ENCODE measurements at regions not wholly inside any gene's neighbourhood (a gene's known extent, or its start where the extent isn't known, plus 50 kb on each side); places are given as distances from the start of the nearest gene placed in this dataset.

DNA sequence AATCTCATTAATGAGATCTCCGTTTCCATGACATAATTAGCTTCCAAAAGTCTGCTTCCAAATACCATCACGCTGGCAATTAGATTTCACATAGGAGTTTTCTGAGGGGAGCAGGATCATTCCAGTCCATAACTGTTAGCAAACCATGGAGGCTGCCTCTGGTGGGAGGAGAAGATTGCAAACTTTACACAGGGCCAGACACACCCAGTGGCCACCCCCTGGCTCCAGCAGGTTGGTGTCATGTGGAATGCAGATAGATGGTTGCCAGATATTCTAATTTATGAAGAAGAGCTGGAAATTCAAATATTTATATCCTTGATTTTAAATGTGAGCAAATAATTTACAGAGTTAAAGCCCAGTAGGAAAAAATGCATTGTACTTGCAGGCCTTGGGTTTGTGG is 164.2 kb downstream of the ICE1 start (continued):
- TF ChIP-seq, protein P1, sequence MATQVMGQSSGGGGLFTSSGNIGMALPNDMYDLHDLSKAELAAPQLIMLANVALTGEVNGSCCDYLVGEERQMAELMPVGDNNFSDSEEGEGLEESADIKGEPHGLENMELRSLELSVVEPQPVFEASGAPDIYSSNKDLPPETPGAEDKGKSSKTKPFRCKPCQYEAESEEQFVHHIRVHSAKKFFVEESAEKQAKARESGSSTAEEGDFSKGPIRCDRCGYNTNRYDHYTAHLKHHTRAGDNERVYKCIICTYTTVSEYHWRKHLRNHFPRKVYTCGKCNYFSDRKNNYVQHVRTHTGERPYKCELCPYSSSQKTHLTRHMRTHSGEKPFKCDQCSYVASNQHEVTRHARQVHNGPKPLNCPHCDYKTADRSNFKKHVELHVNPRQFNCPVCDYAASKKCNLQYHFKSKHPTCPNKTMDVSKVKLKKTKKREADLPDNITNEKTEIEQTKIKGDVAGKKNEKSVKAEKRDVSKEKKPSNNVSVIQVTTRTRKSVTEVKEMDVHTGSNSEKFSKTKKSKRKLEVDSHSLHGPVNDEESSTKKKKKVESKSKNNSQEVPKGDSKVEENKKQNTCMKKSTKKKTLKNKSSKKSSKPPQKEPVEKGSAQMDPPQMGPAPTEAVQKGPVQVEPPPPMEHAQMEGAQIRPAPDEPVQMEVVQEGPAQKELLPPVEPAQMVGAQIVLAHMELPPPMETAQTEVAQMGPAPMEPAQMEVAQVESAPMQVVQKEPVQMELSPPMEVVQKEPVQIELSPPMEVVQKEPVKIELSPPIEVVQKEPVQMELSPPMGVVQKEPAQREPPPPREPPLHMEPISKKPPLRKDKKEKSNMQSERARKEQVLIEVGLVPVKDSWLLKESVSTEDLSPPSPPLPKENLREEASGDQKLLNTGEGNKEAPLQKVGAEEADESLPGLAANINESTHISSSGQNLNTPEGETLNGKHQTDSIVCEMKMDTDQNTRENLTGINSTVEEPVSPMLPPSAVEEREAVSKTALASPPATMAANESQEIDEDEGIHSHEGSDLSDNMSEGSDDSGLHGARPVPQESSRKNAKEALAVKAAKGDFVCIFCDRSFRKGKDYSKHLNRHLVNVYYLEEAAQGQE (tag by site-specific recombination; IDR thresholded peaks at IDR 0.05) = no peak
- no peak for TF ChIP-seq ZBTB48 (tag by site-specific recombination; IDR thresholded peaks at IDR 0.05)
- TF ChIP-seq, protein P2, sequence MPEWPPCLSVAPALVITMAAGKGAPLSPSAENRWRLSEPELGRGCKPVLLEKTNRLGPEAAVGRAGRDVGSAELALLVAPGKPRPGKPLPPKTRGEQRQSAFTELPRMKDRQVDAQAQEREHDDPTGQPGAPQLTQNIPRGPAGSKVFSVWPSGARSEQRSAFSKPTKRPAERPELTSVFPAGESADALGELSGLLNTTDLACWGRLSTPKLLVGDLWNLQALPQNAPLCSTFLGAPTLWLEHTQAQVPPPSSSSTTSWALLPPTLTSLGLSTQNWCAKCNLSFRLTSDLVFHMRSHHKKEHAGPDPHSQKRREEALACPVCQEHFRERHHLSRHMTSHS (tag by site-specific recombination; IDR thresholded peaks at IDR 0.05) = no peak
- no peak for TF ChIP-seq ZNF404 (tag by site-specific recombination; IDR thresholded peaks at IDR 0.05)
- TF ChIP-seq SALL2 (tag by site-specific recombination; IDR thresholded peaks at IDR 0.05; ENCODE audit: borderline replicate concordance) = no peak
- TF ChIP-seq ZNF24 (tag by site-specific recombination; IDR thresholded peaks at IDR 0.05) = no peak
- no peak for TF ChIP-seq ZNF248 (tag by site-specific recombination; IDR thresholded peaks at IDR 0.05)
- TF ChIP-seq ZNF585B (tag by site-specific recombination; IDR thresholded peaks at IDR 0.05) = no peak
- TF ChIP-seq SP3 (tag by site-specific recombination; IDR thresholded peaks at IDR 0.05) = no peak

DNA sequence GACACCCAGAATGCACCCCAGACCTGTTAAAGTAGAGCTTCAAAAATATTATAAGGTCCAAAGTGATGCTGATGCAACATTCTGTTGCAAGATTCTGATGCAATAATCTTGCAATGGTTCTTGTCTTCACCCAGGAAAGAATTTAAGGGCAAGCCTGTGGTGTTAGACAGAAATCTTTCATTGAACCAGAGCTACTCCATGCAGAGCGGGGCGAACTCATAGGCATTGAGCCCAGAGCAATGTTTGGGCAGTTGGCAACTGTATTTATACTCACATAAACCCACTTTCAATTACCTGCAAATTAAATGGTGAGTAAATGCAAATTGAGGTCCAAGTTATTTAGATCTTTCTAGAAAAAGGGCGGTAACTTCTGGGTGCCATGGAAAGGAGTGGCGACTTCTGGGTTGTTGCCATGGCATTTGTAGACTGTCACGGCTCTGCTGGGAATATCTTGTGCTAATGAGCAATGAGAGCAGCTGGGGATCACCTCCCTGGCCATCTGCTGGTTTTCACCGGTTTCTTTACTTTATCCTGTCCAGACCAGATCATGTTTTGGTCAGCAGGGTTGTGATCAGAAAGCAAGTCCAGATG is 163.4 kb downstream of the ICE1 start:
- H3K36me3 ChIP-seq (ENCODE audit: control insufficient read depth in 2 of 2, insufficient read depth in 1 of 2, low read length in 2 of 2) = no peaks in the 10 kb centered on the region
- TF ChIP-seq, protein P3, sequence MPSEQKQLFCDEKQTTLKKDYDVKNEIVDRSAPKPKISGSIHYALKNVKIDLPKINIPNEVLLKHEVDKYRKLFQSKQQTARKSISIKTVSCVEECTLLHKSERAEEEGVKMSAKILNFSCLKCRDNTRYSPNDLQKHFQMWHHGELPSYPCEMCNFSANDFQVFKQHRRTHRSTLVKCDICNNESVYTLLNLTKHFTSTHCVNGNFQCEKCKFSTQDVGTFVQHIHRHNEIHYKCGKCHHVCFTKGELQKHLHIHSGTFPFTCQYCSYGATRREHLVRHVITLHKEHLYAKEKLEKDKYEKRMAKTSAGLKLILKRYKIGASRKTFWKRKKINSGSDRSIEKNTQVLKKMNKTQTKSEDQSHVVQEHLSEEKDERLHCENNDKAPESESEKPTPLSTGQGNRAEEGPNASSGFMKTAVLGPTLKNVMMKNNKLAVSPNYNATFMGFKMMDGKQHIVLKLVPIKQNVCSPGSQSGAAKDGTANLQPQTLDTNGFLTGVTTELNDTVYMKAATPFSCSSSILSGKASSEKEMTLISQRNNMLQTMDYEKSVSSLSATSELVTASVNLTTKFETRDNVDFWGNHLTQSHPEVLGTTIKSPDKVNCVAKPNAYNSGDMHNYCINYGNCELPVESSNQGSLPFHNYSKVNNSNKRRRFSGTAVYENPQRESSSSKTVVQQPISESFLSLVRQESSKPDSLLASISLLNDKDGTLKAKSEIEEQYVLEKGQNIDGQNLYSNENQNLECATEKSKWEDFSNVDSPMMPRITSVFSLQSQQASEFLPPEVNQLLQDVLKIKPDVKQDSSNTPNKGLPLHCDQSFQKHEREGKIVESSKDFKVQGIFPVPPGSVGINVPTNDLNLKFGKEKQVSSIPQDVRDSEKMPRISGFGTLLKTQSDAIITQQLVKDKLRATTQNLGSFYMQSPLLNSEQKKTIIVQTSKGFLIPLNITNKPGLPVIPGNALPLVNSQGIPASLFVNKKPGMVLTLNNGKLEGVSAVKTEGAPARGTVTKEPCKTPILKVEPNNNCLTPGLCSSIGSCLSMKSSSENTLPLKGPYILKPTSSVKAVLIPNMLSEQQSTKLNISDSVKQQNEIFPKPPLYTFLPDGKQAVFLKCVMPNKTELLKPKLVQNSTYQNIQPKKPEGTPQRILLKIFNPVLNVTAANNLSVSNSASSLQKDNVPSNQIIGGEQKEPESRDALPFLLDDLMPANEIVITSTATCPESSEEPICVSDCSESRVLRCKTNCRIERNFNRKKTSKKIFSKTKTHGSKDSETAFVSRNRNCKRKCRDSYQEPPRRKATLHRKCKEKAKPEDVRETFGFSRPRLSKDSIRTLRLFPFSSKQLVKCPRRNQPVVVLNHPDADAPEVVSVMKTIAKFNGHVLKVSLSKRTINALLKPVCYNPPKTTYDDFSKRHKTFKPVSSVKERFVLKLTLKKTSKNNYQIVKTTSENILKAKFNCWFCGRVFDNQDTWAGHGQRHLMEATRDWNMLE (tag by site-specific recombination; conservative IDR thresholded peaks at IDR 0.05; ENCODE audit: low read depth) = 0 out of 2 replicates have a peak, but pooled peaks have one; percentile 33
- TF ChIP-seq ZFP3 (tag by site-specific recombination; IDR thresholded peaks at IDR 0.05; ENCODE audit: low read depth) (no peak), ZNF558 (tag by site-specific recombination; IDR thresholded peaks at IDR 0.05) (no peak), ZNF768 (tag by site-specific recombination; IDR thresholded peaks at IDR 0.05) (no peak)
- no peak overlapping the region for H3K4me3 ChIP-seq (ENCODE audit: low read depth, low read length)
- POLR2A ChIA-PET = no interaction called here
- H3K4me1 ChIP-seq (ENCODE audit: control insufficient read depth, insufficient read depth, low read length) = no peaks in the 10 kb centered on the region
- H3K27ac ChIP-seq (ENCODE audit: extremely low read depth, low read depth, low read length) = no peak overlapping the region
- no peaks in the 10 kb centered on the region for H3K9me3 ChIP-seq (ENCODE audit: control insufficient read depth, insufficient read depth, low read depth, low read length)
- CTCF ChIA-PET = interaction anchor here (0.6 to 1.3 kb wide), 3 partner anchors 10 to 528 kb away, joined by 3 read pairs; no protein-coding TSS in a partner anchor

DNA sequence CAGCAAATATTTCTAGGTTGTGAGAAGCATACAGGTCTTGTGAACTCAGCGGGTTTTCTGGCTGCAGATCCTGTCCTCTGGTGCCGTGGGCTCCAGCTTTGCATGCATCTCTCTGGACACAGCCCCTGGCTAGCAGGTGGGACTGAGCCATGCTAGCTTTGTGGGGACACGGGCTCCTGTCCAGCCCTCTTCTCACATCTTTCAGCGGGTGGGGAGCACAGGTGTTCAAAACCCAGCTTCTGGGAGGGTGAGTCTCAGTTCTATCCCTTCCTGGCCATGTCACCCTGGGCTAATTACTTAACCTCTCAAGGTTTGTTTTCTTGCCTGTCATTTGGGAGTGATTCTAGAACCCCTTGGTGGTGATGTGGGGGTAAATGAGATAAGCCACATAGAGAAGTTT is 162.3 kb downstream of the ICE1 start:
- H3K27ac ChIP-seq (ENCODE audit: extremely low read depth, low read depth, low read length) = no peak overlapping the region
- ChIA-PET POLR2A (no interaction called here), CTCF (interaction anchor here (0.6 kb wide), 1 partner anchor 14 kb away, joined by 3 read pairs; no protein-coding TSS in a partner anchor)

More for the DNA sequence above, 162.3 kb downstream of the ICE1 start:
- Histone ChIP-seq H3K36me3 (ENCODE audit: control insufficient read depth in 2 of 2, insufficient read depth in 1 of 2, low read length in 2 of 2) (no peaks in the 10 kb centered on the region), H3K4me1 (ENCODE audit: control insufficient read depth, insufficient read depth, low read length) (no peaks in the 10 kb centered on the region), H3K4me3 (ENCODE audit: low read depth, low read length) (no peak overlapping the region), H3K9me3 (ENCODE audit: control insufficient read depth, insufficient read depth, low read depth, low read length) (no peaks in the 10 kb centered on the region)
- TF ChIP-seq ZNF248 (tag by site-specific recombination; IDR thresholded peaks at IDR 0.05) (no peak), ZNF157 (tag by site-specific recombination; IDR thresholded peaks at IDR 0.05) (no peak), OSR2 (tag by site-specific recombination; IDR thresholded peaks at IDR 0.05) (no peak), IKZF3 (tag by site-specific recombination; IDR thresholded peaks at IDR 0.05) (no peak), ZNF311 (tag by site-specific recombination; IDR thresholded peaks at IDR 0.05; ENCODE audit: borderline replicate concordance) (no peak)
